A549 (cell line): ENCODE measurements at regions not wholly inside any gene's neighbourhood (a gene's known extent, or its start where the extent isn't known, plus 50 kb on each side); places are given as distances from the start of the nearest gene placed in this dataset.

Experiments used
- ATAC-seq, 2 experiments: fragments of 200-7000 bp in 1 of 2; fragments of >200 bp in 1 of 2; cut with Nextera tagmentation in 1 of 2; cut with Tn5 transposase in 1 of 2; 3 replicates each; pipeline versions ENCODE4 v1.8.0 to v1.9.1; 2018 to 2020; ENCODE audit warnings: mild to moderate bottlenecking in 1 of 2, moderate library complexity in 1 of 2
- CTCF ChIA-PET: fragments of 300-600 bp; sonication (Branson Sonifier 250); formaldehyde crosslinking; extraction: SDS; loops from one replicate; lab custom pipeline; 2021; ENCODE audit warnings: antibody characterized with exemption, inconsistent platforms; lab: Yijun Ruan, JAX
- POLR2A ChIA-PET: fragments of 350-600 bp; formaldehyde crosslinking; extraction: SDS; loops from one replicate; lab custom pipeline; 2021; ENCODE audit warnings: antibody characterized with exemption, inconsistent platforms; lab: Yijun Ruan, JAX
- DNase-seq, 2 experiments: peaks; one replicate each; pipeline versions ENCODE4 v3.0.0 to v3.0.0-alpha.2; 2011 to 2016; ENCODE audit warnings: low read depth in 1 of 2, low spot score in 1 of 2
- FAIRE-seq: peaks from 2 replicates; lab custom pipeline; 2011; peaks lifted over from hg19 to GRCh38; lab: Jason Lieb, UNC
- H3K27ac ChIP-seq, 2 experiments: fragments of >200 bp; sonication (Bioruptor Twin); formaldehyde crosslinking; 3 replicates each; pipeline ENCODE4 v1.5.1; 2016 to 2017
- H3K4me1 ChIP-seq: fragments of >200 bp; sonication (Bioruptor Twin); formaldehyde crosslinking; 3 replicates; pipeline ENCODE4 v1.6.1; 2016
- H3K4me2 ChIP-seq: fragments of >200 bp; sonication (Bioruptor Twin); formaldehyde crosslinking; 3 replicates; pipeline ENCODE4 v1.6.1; 2016
- H3K4me3 ChIP-seq: fragments of >200 bp; sonication (Bioruptor Twin); formaldehyde crosslinking; 3 replicates; pipeline ENCODE4 v1.5.1; 2016
- H3K9me3 ChIP-seq: fragments of >200 bp; sonication (Bioruptor Twin); formaldehyde crosslinking; 3 replicates; pipeline ENCODE4 v1.6.1; 2016
- CEBPB ChIP-seq, 2 experiments: fragments of >200 bp in 1 of 2; sonication (Bioruptor Twin) in 1 of 2; formaldehyde crosslinking in 1 of 2; IDR thresholded peaks; 2 replicates each; pipeline ENCODE4 v1.6.1; 2012 to 2016
- EP300 ChIP-seq, 2 experiments: fragments of >200 bp; sonication (Bioruptor Twin); formaldehyde crosslinking; IDR thresholded peaks; 2 replicates in 1 of 2; 3 replicates in 1 of 2; pipeline ENCODE4 v1.6.1; 2016 to 2017
- ESRRA ChIP-seq: fragments of 150-350 bp; IDR thresholded peaks from 2 replicates; pipeline ENCODE4 v1.6.1; 2014; ENCODE audit warnings: mild to moderate bottlenecking, low read length, borderline replicate concordance
- FOXS1 ChIP-seq: fragments of 250-450 bp; sonication (Bioruptor Pico); IDR thresholded peaks from 2 replicates; pipeline ENCODE4 v1.5.0; 2020; ENCODE audit warnings: mild to moderate bottlenecking, moderate library complexity
- HES2 ChIP-seq: fragments of >200 bp; sonication (Bioruptor Twin); formaldehyde crosslinking; IDR thresholded peaks from 2 replicates; pipeline ENCODE4 v1.6.1; 2016
- HEYL ChIP-seq: fragments of 250-450 bp; sonication (Bioruptor Pico); IDR thresholded peaks from 2 replicates; pipeline ENCODE4 v1.8.0; 2021; ENCODE audit warnings: mild to moderate bottlenecking, moderate library complexity
- HOXB5 ChIP-seq: fragments of 250-450 bp; sonication (Bioruptor Pico); IDR thresholded peaks from 2 replicates; pipeline ENCODE4 v1.5.0; 2020; ENCODE audit warnings: mild to moderate bottlenecking, moderate library complexity
- KDM1A ChIP-seq: fragments of 200-600 bp; sonication (generic); IDR thresholded peaks from 2 replicates; pipeline ENCODE4 v1.6.1; 2016; ENCODE audit warnings: low read depth, mild to moderate bottlenecking
- MAFK ChIP-seq: fragments of 450-650 bp; IDR thresholded peaks from 2 replicates; pipeline ENCODE4 v1.6.1; 2014; ENCODE audit not compliant: partially characterized antibody
- MYC ChIP-seq: IDR thresholded peaks from 2 replicates; pipeline ENCODE4 v1.6.1; 2012; ENCODE audit warnings: mild to moderate bottlenecking, inconsistent platforms, low read length, improper control_type of control experiment, borderline replicate concordance
- PHF8 ChIP-seq: fragments of 200-600 bp; sonication (generic); IDR thresholded peaks from 2 replicates; pipeline ENCODE4 v1.6.1; 2016; ENCODE audit warnings: low read depth, mild to moderate bottlenecking, antibody characterized with exemption, moderate library complexity, borderline replicate concordance
- RAD21 ChIP-seq, 2 experiments: fragments of >200 bp in 1 of 2; sonication (Bioruptor Twin) in 1 of 2; formaldehyde crosslinking in 1 of 2; IDR thresholded peaks in 1 of 2; conservative IDR thresholded peaks in 1 of 2; 2 replicates in 1 of 2; 3 replicates in 1 of 2; pipeline ENCODE4 v1.6.1; 2012 to 2018; ENCODE audit warnings: inconsistent platforms in 1 of 2
- REST ChIP-seq: fragments of 200-600 bp; sonication (generic); IDR thresholded peaks from 2 replicates; pipeline ENCODE4 v1.6.1; 2016; ENCODE audit warnings: antibody characterized with exemption, mild to moderate bottlenecking, moderate library complexity
- TFCP2L1 ChIP-seq: fragments of 250-450 bp; sonication (Bioruptor Pico); IDR thresholded peaks from 2 replicates; pipeline ENCODE4 v1.5.0; 2021; ENCODE audit warnings: mild to moderate bottlenecking
- TP53 ChIP-seq: fragments of 250-450 bp; sonication (Bioruptor Pico); IDR thresholded peaks from 2 replicates; pipeline ENCODE4 v1.5.0; 2021; ENCODE audit warnings: mild to moderate bottlenecking, moderate library complexity
- ZC3H11A ChIP-seq: fragments of 450-650 bp; IDR thresholded peaks from 2 replicates; pipeline ENCODE4 v1.6.1; 2014; ENCODE audit warnings: antibody characterized with exemption, mild to moderate bottlenecking
- ZNF302 ChIP-seq: fragments of 250-450 bp; sonication (Bioruptor Pico); IDR thresholded peaks from 2 replicates; pipeline ENCODE4 v1.9.0; 2021; ENCODE audit warnings: inconsistent platforms, mild to moderate bottlenecking, moderate library complexity
- WGBS: methylation state at CpG from one replicate; pipeline ENCODE4 v1.1.6; 2017; ENCODE audit errors: missing lambda C conversion rate; 5-methylcytosine and 5-hydroxymethylcytosine counted together
- TF ChIP-seq, protein P1 (sequence below): fragments of 250-450 bp; sonication (Bioruptor Pico); IDR thresholded peaks from 2 replicates; pipeline ENCODE4 v1.5.0; 2020; ENCODE audit warnings: low read depth, mild to moderate bottlenecking, moderate library complexity
- TF ChIP-seq, protein P2 (sequence below): IDR thresholded peaks from 2 replicates; pipeline ENCODE4 v1.6.1; 2012

GRCh38 chr12:47417955-47418354, 287.9 kb downstream of the RPAP3 start:
- Histone ChIP-seq H3K9me3 (no peaks in the 10 kb centered on the region), H3K27ac (no peak overlapping the region), H3K4me1 (no peaks in the 10 kb centered on the region), H3K4me2 (no peak overlapping the region), H3K4me3 (no peak overlapping the region)
- ChIA-PET POLR2A (no interaction called here), CTCF (no interaction called here)
- no peak for DNase-seq
- FAIRE-seq = no peak
- TF ChIP-seq FOXS1 (CRISPR knock-in tag) = no peak
- TF ChIP-seq ZNF302 (CRISPR knock-in tag) = no peak
- TF ChIP-seq CEBPB (IDR thresholded peaks at IDR 0.05) = no peak
- TF ChIP-seq ZC3H11A = no peak
- TF ChIP-seq EP300 (IDR thresholded peaks at IDR 0.05) = no peak
- ATAC-seq = no peak
- 94% methylated on average over 1 of the region's 1 CpG for WGBS

DNA sequence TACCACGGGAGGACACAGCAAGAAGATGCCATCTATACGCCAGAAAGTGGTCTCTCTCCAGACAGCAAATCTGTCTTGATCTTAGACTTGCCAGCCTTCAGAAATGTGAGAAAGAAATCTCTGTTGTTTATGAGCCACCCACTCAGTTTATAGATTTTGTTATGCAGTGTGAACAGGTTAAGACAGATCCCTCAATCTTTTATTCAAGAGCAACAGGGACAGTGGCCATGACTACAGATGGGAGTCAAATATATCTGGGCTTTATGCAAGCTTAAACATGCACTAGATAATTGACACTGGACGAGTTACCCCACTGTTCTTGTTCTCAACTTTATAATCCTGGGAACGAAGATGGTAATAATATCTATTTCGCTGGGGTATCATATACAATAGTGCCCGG, 288.7 kb downstream of the RPAP3 start:
- ATAC-seq (no peak), FAIRE-seq (no peak), DNase-seq (no peak)
- Histone ChIP-seq H3K4me3 (no peak overlapping the region), H3K9me3 (no peaks in the 10 kb centered on the region), H3K27ac (no peak overlapping the region), H3K4me2 (no peak overlapping the region), H3K4me1 (peaks cover 4% of the 10 kb centered on the region; the same call in 1 of the 3 replicates)
- ChIA-PET POLR2A (no interaction called here), CTCF (no interaction called here)
- 66% methylated on average over 6 of the region's 6 CpGs for WGBS
- TF ChIP-seq CEBPB (IDR thresholded peaks at IDR 0.05) = no peak
- TF ChIP-seq HEYL = no peak

- TF ChIP-seq HEYL (no peak), PHF8 (no peak), MYC (no peak), CEBPB (IDR thresholded peaks at IDR 0.05) (no peak), TP53 (CRISPR knock-in tag) (no peak), HES2 (no peak), EP300 (IDR thresholded peaks at IDR 0.05) (no peak), REST (no peak), HOXB5 (CRISPR knock-in tag) (no peak), KDM1A (no peak), RAD21 (conservative IDR thresholded peaks at IDR 0.05 in 1 of 2, IDR thresholded peaks at IDR 0.05 in 1 of 2) (no peak), ESRRA (no peak), TFCP2L1 (CRISPR knock-in tag) (no peak), MAFK (no peak)
- TF ChIP-seq, protein P1, sequence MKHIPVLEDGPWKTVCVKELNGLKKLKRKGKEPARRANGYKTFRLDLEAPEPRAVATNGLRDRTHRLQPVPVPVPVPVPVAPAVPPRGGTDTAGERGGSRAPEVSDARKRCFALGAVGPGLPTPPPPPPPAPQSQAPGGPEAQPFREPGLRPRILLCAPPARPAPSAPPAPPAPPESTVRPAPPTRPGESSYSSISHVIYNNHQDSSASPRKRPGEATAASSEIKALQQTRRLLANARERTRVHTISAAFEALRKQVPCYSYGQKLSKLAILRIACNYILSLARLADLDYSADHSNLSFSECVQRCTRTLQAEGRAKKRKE = no peak
- TF ChIP-seq, protein P2, sequence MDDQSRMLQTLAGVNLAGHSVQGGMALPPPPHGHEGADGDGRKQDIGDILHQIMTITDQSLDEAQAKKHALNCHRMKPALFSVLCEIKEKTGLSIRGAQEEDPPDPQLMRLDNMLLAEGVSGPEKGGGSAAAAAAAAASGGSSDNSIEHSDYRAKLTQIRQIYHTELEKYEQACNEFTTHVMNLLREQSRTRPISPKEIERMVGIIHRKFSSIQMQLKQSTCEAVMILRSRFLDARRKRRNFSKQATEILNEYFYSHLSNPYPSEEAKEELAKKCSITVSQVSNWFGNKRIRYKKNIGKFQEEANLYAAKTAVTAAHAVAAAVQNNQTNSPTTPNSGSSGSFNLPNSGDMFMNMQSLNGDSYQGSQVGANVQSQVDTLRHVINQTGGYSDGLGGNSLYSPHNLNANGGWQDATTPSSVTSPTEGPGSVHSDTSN = no peak
- Histone ChIP-seq H3K27ac (no peak overlapping the region), H3K4me2 (no peak overlapping the region), H3K9me3 (no peaks in the 10 kb centered on the region), H3K4me1 (peaks cover 6% of the 10 kb centered on the region; the same call in 1 of the 3 replicates), H3K4me3 (no peak overlapping the region)
- FAIRE-seq = no peak
- no peak for ATAC-seq
- DNase-seq = no peak
- ChIA-PET POLR2A (no interaction called here), CTCF (no interaction called here)
- WGBS = 33% methylated on average over 4 of the region's 4 CpGs
Measured at GRCh38 chr12:47415054-47415453, 290.8 kb downstream of the RPAP3 start.
